Heart left ventricle (tissue), 13 donors: ENCODE measurements at regions not wholly inside any gene's neighbourhood (a gene's known extent, or its start where the extent isn't known, plus 50 kb on each side); places are given as distances from the start of the nearest gene placed in this dataset.

Experiments used
- POLR2A ChIP-seq, 2 donors: fragments of 450-650 bp; IDR thresholded peaks; one replicate each; pipeline ENCODE4 v1.6.1; 2017; ENCODE audit warnings: antibody characterized with exemption in 2 of 2, mild to moderate bottlenecking in 2 of 2, moderate library complexity in 2 of 2
- TF ChIP-seq, protein P1 (sequence below), 12 donors: fragments of 200-600 bp; sonication (generic) in 4 of 12; IDR thresholded peaks; one replicate each; pipeline versions ENCODE4 v1.5.0 to v1.8.0; 2018 to 2022; ENCODE audit warnings: antibody characterized with exemption in 12 of 12, mild to moderate bottlenecking in 5 of 12
- donor health status: ischemic (EF 13 %, LVEDD 7.1; RV severe dilation, severe dysfunction).
- donor health status: DM: no; HTN: yes; CAD: no.
- donor health status: DM: no; HTN: no; CAD: no.
- donor health status: ischemic (EF 25% LVEDD 6.9; RV normal size, moderate dysfunction).
- donor health status: ischemic (EF 25% LVEDD 5.7; RV mildly dilated, moderate dysfunction).
- donor health status: ischemic (EF 35%, LVEDD 5.7; RV mildly dilated, moderate dysfunction).
- donor health status: nonischemic (EF 11% LVEDD 7.7; RV severe dilation, severe dysfunction).
- donor health status: DM: yes; HTN: yes; CAD: no.
- donor health status: PGD.
- donor health status: ischemic (EF 29% LVEDD 5.4; RV normal size, mild dysfunction).
- donor health status: nonischemic (EF 23%, LVEDD 6.1; RV moderate dilation, normal function).

DNA sequence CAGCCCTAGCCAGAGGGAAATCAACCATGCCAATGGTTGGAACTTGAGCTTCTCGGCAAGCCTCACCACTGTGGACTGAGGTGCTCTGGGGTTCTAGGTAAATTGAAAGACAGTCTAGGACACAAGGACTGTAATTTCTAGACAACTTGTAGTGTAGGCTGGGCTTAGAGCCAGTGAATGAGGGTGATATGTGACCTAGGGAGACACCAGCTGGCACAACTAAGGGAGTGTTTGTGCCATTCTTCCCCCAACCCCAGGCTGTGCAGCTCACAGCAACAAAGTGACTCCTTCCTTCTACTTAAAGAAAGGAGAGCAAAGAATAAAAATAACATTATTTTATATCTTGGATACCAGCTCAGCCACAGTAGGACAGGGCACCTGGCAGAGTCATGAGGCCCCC lies 1690.7 kb upstream of the TMEFF2 start:
- TF ChIP-seq, protein P1, sequence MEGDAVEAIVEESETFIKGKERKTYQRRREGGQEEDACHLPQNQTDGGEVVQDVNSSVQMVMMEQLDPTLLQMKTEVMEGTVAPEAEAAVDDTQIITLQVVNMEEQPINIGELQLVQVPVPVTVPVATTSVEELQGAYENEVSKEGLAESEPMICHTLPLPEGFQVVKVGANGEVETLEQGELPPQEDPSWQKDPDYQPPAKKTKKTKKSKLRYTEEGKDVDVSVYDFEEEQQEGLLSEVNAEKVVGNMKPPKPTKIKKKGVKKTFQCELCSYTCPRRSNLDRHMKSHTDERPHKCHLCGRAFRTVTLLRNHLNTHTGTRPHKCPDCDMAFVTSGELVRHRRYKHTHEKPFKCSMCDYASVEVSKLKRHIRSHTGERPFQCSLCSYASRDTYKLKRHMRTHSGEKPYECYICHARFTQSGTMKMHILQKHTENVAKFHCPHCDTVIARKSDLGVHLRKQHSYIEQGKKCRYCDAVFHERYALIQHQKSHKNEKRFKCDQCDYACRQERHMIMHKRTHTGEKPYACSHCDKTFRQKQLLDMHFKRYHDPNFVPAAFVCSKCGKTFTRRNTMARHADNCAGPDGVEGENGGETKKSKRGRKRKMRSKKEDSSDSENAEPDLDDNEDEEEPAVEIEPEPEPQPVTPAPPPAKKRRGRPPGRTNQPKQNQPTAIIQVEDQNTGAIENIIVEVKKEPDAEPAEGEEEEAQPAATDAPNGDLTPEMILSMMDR (IDR thresholded peaks at IDR 0.05) = no peak
- TF ChIP-seq POLR2A (IDR thresholded peaks at IDR 0.05) = no peak
